HepG2 (cell line): ENCODE measurements at regions not wholly inside any gene's neighbourhood (a gene's known extent, or its start where the extent isn't known, plus 50 kb on each side); places are given as distances from the start of the nearest gene placed in this dataset.
A peak's percentile ranks its signal among the peaks of the same experiment; 100 is the strongest.

Experiments
- ATAC-seq: fragments of 200-7000 bp; cut with Tn5 transposase; 3 replicates; pipeline ENCODE4 v1.9.1; 2020; ENCODE audit warnings: mild to moderate bottlenecking, moderate library complexity
- BruUV-seq: library from RNA; stranded (reverse); fragments of 400-500 nt; replicated peaks from 2 replicates; lab custom pipeline; 2021; lab: Mats Ljungman, UMichigan
- CTCF ChIA-PET: fragments of 300-600 bp; formaldehyde crosslinking; extraction: SDS; loops from one replicate; lab custom pipeline; 2021; ENCODE audit warnings: low total read pairs, inconsistent platforms, low intra/inter-chr PET ratio; lab: Yijun Ruan, JAX
- POLR2A ChIA-PET: fragments of 350-600 bp; sonication (Branson Sonifier 250); formaldehyde crosslinking; loops from one replicate; lab custom pipeline; 2020; ENCODE audit warnings: antibody characterized with exemption, inconsistent platforms; lab: Yijun Ruan, JAX
- DNase-seq: peaks from one replicate; pipeline ENCODE4 v3.0.0-alpha.2; 2015; ENCODE audit warnings: low spot score
- FAIRE-seq: peaks from 3 replicates; lab custom pipeline; 2011; peaks lifted over from hg19 to GRCh38; lab: Jason Lieb, UNC
- H2AFZ ChIP-seq: one replicate; pipeline ENCODE4 v1.6.1; 2011; ENCODE audit warnings: low read length, inconsistent platforms
- H3K27ac ChIP-seq: fragments of 300-600 bp; 3 replicates; pipeline ENCODE4 v1.8.0; 2011; ENCODE audit warnings: mixed run types, mild to moderate bottlenecking, mixed read lengths, low read length, inconsistent platforms; ENCODE audit not compliant: insufficient read depth; ENCODE audit errors: extremely low read length
- H3K27me3 ChIP-seq, 2 experiments: fragments of 200-600 bp in 1 of 2; 2 replicates in 1 of 2; 3 replicates in 1 of 2; pipeline versions ENCODE4 v1.6.0 to v1.8.0; 2011; ENCODE audit warnings: low read length in 2 of 2, mild to moderate bottlenecking in 2 of 2, moderate library complexity in 2 of 2, inconsistent platforms in 1 of 2; ENCODE audit not compliant: insufficient read depth in 2 of 2, control insufficient read depth in 1 of 2
- H3K36me3 ChIP-seq, 2 experiments: fragments of 200-600 bp in 1 of 2; replicated peaks in 1 of 2; 2 replicates in 1 of 2; 3 replicates in 1 of 2; pipeline versions ENCODE4 v1.5.1 to v1.8.0; 2011; ENCODE audit warnings: low read length in 2 of 2, inconsistent platforms in 1 of 2; ENCODE audit not compliant: insufficient read depth in 2 of 2, control insufficient read depth in 1 of 2
- H3K4me1 ChIP-seq: 2 replicates; pipeline ENCODE4 v1.5.1; 2012; ENCODE audit warnings: low read length, inconsistent platforms; ENCODE audit not compliant: insufficient read depth
- H3K4me2 ChIP-seq: 2 replicates; pipeline ENCODE4 v1.6.0; 2011; ENCODE audit warnings: low read depth, low read length, inconsistent platforms
- H3K4me3 ChIP-seq, 3 experiments: fragments of 200-600 bp in 1 of 3; sonication (generic), shearing (Covaris generic) in 1 of 3; replicated peaks in 1 of 3; 2 replicates each; pipeline ENCODE4 v1.5.1; 2011 to 2016; ENCODE audit warnings: low read length in 3 of 3, inconsistent platforms in 2 of 3, low read depth in 2 of 3, mild to moderate bottlenecking in 2 of 3, control low read depth in 1 of 3, mixed read lengths in 1 of 3; ENCODE audit not compliant: insufficient read depth in 1 of 3
- H3K79me2 ChIP-seq: one replicate; pipeline ENCODE4 v1.6.1; 2011; ENCODE audit warnings: low read length, inconsistent platforms; ENCODE audit not compliant: insufficient read depth
- H3K9ac ChIP-seq: 2 replicates; pipeline ENCODE4 v1.6.0; 2011; ENCODE audit warnings: mild to moderate bottlenecking, low read depth, low read length, inconsistent platforms; ENCODE audit not compliant: insufficient read depth
- H3K9me3 ChIP-seq: 2 replicates; pipeline ENCODE4 v1.5.1; 2012; ENCODE audit warnings: mild to moderate bottlenecking, low read length
- H4K20me1 ChIP-seq: 2 replicates; pipeline ENCODE4 v1.6.0; 2011; ENCODE audit warnings: inconsistent platforms, mild to moderate bottlenecking, low read length, moderate library complexity; ENCODE audit not compliant: insufficient read depth
- BCLAF1 ChIP-seq: fragments of 450-650 bp; IDR thresholded peaks from 2 replicates; pipeline ENCODE4 v1.6.1; 2017; ENCODE audit warnings: mild to moderate bottlenecking
- FOXK1 ChIP-seq: sonication (generic); formaldehyde crosslinking; IDR thresholded peaks from 2 replicates; pipeline ENCODE4 v1.4.0; 2020; ENCODE audit warnings: low read depth, missing genetic modification reagents, borderline replicate concordance
- LCORL ChIP-seq, 2 experiments: fragments of 450-650 bp in 1 of 2; sonication (generic) in 1 of 2; formaldehyde crosslinking in 1 of 2; IDR thresholded peaks; 2 replicates each; pipeline versions ENCODE4 v1.5.0 to v1.6.1; 2017 to 2020; ENCODE audit warnings: antibody characterized with exemption in 1 of 2, missing genetic modification reagents in 1 of 2
- PCBP2 ChIP-seq: fragments of 200-400 bp; formaldehyde crosslinking; optimal IDR thresholded peaks from 2 replicates; pipeline ENCODE3; 2018; ENCODE audit warnings: low read length, low read depth; ENCODE audit not compliant: poor library complexity, severe bottlenecking
- TRIM24 ChIP-seq: sonication (generic); formaldehyde crosslinking; IDR thresholded peaks from 2 replicates; pipeline ENCODE4 v1.8.0; 2022; ENCODE audit warnings: mild to moderate bottlenecking, missing genetic modification reagents
- XRCC5 ChIP-seq: fragments of 200-400 bp; formaldehyde crosslinking; optimal IDR thresholded peaks from 2 replicates; pipeline ENCODE3; 2017; ENCODE audit warnings: mild to moderate bottlenecking, low read length
- WGBS: methylation state at CpG from one replicate; pipeline ENCODE4 v1.1.6; 2017; ENCODE audit warnings: low lambda C conversion rate; 5-methylcytosine and 5-hydroxymethylcytosine counted together
- in situ Hi-C: cut with HindIII; loops from 2 replicates; pipeline ENCODE4 v1.10.0; 2017; ENCODE audit warnings: low pct_unique_long_range_greater_than_20kb; ENCODE audit not compliant: extremely low pct_ligation_motif_present
- intact Hi-C: fragments of 100-400 bp; cut with micrococcal nuclease; formaldehyde crosslinking; loops from one replicate; pipeline ENCODE4 v1.10.0; 2022; ENCODE audit not compliant: unreplicated experiment

GRCh38 chr13:51015973-51016372, 95.1 kb downstream of the C13orf42 start:
- peaks cover 0 to 6% of the 10 kb centered on the region in 2 experiments; a peak in 3 of 5 replicates for H3K27me3 ChIP-seq
- H3K27ac ChIP-seq: no peak overlapping the region
- H3K4me2 ChIP-seq: no peak overlapping the region
- no peak overlapping the region for H3K4me3 ChIP-seq
- H4K20me1 ChIP-seq: no peaks in the 10 kb centered on the region
- no TSS peak for BruUV-seq
- ATAC-seq: no peak
- ChIA-PET CTCF (no interaction called here), POLR2A (no interaction called here)
- TF ChIP-seq PCBP2 (no peak), LCORL (IDR thresholded peaks at IDR 0.05) (peak; percentile 60; the same call in 1 of the 2 replicates), LCORL (CRISPR knock-in tag; IDR thresholded peaks at IDR 0.05) (no peak)
- H3K36me3 ChIP-seq: no peaks in the 10 kb centered on the region
- no peaks in the 10 kb centered on the region for H3K4me1 ChIP-seq
- 13% methylated on average over 1 of the region's 1 CpG for WGBS
- no peak for DNase-seq
- no peak overlapping the region for H2AFZ ChIP-seq
- no peak overlapping the region for H3K9ac ChIP-seq
- intact Hi-C loops: loop anchor here (5.0 kb wide), 1 partner anchor 841 kb away; no protein-coding TSS in a partner anchor
- in situ Hi-C loops: no loop called here
- no peaks in the 10 kb centered on the region for H3K79me2 ChIP-seq
- H3K9me3 ChIP-seq: no peaks in the 10 kb centered on the region
- no peak for FAIRE-seq

GRCh38 chr13:51009597-51009996, 100.0 kb downstream of the RNASEH2B start:
- Histone ChIP-seq H3K27ac (no peak overlapping the region), H3K9me3 (no peaks in the 10 kb centered on the region), H3K4me1 (peaks cover 26% of the 10 kb centered on the region), H3K4me2 (no peak overlapping the region), H4K20me1 (no peaks in the 10 kb centered on the region), H3K79me2 (no peaks in the 10 kb centered on the region), H2AFZ (no peak overlapping the region), H3K27me3 (no peaks in the 10 kb centered on the region), H3K36me3 (no peaks in the 10 kb centered on the region), H3K9ac (no peak overlapping the region), H3K4me3 (no peak overlapping the region)
- in situ Hi-C loops: no loop called here
- ATAC-seq (no peak), FAIRE-seq (no peak), DNase-seq (no peak)
- ChIA-PET CTCF (no interaction called here), POLR2A (no interaction called here)
- 0% methylated on average over 1 of the region's 1 CpG for WGBS
- intact Hi-C loops: no loop called here
- BruUV-seq: no TSS peak
- TF ChIP-seq BCLAF1 (no peak), FOXK1 (CRISPR knock-in tag) (no peak), XRCC5 (no peak), TRIM24 (CRISPR knock-in tag) (no peak)
